Stimulated activated CD8-positive, alpha-beta memory T cell treated with anti-CD3 and anti-CD28 coated beads, Interleukin-2, amount 100 ng/mL, for 1 hour (primary cell): ENCODE measurements at regions not wholly inside any gene's neighbourhood (a gene's known extent, or its start where the extent isn't known, plus 50 kb on each side); places are given as distances from the start of the nearest gene placed in this dataset.

ENCODE experiments used
- DNase-seq, 2 donors: peaks; one replicate each; pipeline ENCODE4 v3.0.0-alpha.2; 2020; ENCODE audit warnings: low read depth in 2 of 2

- DNase-seq = no peak
These were observed 159.0 kb upstream of the MEF2C start for GRCh38 chr5:89041976-89042375.

DNA sequence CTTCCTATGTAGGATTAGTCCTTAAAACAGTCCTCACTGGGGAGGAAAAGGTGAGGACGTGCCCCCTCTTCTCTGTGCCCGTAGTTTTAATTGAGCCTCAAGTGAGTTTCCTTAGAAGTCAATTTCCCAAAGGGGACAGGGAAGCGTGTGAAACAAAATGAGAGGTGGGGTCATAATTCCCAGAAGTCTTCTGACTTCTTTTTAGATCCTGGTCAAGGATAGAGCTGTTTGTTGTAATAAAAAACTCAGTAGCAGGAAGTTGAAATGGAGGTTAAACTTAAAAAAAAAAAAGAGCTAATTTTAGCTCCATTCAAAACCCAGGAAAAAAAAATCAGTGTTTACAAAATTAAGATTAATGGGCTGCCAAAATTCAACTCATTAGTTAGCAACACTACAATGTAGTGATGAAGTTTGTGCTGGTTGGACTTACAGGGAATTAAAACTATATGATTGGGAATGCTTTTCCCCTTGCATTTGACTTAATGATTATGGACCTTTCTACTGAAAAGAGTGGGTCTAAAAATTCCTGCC, 158.3 kb upstream of the MEF2C start:
- no peak for DNase-seq

GRCh38 chr5:89036704-89037489, 153.9 kb upstream of the MEF2C start:
- no peak for DNase-seq

- no peak for DNase-seq
These were observed 153.2 kb upstream of the MEF2C start for GRCh38 chr5:89036166-89036565.

GRCh38 chr5:89034588-89034987, 151.6 kb upstream of the MEF2C start:
- no peak for DNase-seq

DNA sequence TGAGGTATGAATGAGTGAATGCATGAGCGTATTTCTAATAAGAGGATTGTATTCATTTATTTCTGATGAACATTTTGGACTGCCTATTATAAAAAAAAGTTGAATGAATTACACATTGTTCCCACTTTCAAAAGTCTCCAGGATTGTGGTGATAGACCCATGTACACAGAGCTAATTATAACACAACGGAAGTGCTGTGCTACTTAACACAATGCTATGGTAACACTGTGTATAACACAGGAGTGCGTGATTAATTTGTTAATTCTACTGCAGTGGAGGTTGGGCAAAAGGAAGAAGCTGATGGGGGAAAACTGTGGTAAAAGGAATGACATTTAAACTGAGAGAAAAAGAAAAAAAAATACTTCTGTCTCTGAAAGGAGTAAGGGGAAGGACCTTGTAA, 147.8 kb upstream of the MEF2C start:
- no peak for DNase-seq

DNA sequence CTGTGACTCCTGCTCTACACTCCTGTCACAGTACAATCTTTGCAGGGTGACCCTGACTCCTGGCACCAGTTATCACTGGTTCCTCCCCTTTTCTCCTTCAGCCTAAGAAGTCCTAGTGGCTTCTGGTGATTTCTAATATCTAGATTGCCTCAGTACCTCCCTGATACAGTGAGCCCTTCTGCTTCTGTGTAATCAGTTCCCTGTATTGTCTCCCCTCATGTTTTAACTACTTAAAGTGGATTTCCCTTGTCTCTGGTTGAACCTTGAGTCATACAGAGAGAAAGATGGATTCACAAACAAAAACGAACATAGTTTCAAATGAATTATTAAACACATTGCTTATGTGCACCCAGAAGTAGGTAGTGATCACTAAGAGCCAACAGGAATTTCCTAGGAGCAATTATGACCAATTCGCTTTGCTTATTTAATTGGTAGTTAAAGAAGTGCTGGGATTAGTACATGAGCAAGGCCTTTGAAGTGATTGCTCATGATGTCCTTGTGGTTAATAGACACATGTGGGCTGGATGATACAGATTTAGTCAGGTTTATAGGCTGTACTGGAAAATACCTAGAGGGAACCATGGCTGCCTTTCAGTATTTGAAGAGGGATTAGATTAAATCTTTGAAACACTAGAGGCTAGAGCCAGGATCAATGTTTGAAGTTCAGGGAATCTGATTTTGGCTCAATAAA, 145.8 kb upstream of the MEF2C start:
- DNase-seq = no peak

DNA sequence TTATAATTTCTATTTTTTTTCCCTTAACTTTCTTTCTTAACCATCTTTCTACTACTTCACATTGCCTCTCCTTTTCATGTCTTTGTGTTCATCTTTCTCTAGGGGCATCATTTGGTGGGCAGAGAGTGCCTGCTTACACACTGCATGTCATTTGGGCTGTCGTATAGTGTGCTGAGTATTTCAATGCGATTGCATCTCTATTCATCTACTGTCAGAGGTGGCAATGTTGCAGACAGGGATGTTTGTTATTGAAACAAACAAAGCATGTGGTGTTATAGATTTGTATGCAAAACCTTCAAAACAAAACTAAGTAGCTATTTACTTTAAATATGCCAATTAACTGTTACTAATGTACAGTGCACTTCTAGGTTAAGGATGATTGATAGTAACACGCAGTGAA, 141.1 kb upstream of the MEF2C start:
- no peak for DNase-seq

- DNase-seq = no peak
These were observed 138.1 kb upstream of the MEF2C start for GRCh38 chr5:89020926-89021610.

GRCh38 chr5:89016741-89017303, 133.8 kb upstream of the MEF2C start:
- no peak for DNase-seq

DNA sequence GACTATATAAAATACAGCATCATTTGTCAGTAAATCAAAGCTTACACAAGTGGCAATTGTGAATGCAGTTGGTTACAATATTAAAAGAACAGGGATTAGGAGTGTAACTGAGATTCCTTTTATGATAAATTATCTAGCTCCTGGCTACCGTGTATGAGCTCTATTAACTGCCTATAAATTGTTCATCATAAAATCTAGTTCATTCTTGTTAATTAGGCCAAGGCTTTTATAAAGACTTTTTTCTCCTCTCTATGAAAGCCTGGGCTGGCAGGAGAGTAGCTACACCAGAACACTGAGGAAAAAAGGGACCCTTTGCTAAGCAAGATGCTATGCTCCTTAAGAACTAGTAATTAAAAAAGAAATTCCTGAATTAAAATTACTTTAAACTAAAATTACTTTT, 132.4 kb upstream of the MEF2C start:
- DNase-seq = no peak

DNA sequence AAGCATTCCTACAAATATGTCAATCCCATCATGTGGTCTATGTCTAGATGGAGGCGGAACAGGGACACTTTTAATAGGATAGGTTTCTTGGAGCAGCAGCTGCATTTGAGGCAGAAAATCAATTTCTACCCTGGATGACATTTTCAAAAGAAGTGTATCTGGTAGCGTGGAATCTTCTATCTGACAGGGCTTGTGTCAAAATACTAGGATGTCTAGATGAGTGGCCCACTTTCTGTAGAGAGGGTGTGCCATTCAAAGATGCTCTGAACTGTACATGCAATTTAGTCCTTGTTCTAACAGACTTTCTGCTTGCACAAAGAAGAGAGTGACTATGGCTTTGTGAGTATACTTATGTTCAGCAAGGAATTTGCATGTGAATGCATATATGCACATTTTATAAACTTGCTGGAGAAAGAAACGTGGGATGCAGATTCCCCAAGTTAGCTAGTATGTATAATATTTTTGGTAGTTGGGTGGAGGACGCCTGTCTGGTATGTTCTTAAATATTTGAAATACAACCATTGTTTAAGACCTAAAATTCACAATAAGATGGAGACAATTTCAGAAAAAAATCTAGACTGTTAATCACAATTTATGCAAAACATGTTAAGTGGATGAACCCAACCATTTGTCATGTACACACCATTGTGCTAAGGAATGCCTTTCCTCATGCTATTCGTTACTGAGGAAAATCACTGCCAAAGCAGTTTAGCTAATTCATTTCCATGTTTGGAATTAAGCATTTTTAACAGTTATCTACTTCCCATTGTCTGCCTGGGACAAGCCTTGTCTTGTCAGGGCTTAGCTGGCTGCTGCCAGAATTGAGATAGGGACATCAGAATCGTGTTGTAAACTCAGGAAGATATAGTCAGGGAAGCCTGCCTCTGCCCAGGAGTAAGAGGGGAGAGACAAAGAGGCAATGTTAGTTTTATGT, 129.1 kb upstream of the MEF2C start:
- DNase-seq = no peak

DNA sequence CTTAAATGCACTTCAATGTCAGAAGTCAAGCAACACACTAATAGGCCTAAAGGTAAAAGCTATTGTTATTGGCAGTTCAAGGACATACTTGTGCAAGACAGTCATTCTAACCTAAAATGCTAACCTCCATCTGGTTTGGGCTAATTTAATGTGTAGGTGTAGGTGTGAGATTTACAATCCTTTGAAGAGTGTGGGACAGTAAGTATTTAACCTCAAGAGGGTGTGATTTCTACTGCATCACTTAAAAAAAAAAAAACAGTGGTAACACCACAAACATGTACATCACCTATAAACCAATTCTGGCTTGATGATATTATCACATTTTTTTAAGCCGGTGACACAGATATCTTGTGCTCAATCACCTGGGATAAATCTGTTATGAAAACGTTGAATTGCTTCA, 127.5 kb upstream of the MEF2C start:
- no peak for DNase-seq

DNA sequence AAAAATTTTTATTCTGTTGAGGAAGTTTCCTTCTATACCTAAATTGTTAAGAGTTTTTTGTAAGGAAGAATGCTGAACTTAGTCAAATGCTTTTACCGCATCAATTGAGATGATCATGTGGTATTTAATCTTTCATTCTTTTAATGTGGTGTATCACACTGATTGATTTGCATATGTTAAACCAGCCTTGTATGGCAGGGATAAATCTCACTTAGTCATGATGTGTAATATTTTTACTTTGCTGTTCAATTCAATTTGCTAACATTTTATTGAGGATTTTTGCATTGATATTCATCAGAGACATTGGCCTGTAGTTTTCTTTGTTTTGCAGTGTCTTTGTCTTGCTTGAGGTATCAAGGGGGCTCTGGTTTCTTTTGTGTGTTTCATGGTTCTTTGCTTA, 125.3 kb upstream of the MEF2C start:
- DNase-seq = no peak

DNA sequence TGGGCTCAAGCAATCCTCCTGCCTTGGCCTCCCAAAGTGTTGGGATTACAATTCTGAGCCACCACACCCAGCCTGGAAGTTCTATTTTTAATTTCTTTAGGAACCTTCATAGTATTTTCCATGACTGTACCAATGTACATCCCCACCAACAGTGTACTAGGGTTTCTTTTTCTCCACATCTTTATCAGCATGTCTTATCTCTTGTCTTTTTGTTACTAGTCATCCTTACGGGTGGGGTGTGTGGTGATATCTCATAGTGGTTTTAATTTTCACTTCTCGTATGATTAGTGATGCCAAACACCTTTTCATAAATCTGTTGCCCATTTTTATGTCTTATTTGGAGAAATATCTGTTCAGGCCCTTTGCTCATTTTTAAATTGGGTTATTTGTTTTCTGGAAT, 123.0 kb upstream of the MEF2C start:
- no peak for DNase-seq

GRCh38 chr5:89004379-89004778, 121.4 kb upstream of the MEF2C start:
- no peak for DNase-seq

GRCh38 chr5:89003563-89004036, 120.6 kb upstream of the MEF2C start:
- DNase-seq = no peak

DNA sequence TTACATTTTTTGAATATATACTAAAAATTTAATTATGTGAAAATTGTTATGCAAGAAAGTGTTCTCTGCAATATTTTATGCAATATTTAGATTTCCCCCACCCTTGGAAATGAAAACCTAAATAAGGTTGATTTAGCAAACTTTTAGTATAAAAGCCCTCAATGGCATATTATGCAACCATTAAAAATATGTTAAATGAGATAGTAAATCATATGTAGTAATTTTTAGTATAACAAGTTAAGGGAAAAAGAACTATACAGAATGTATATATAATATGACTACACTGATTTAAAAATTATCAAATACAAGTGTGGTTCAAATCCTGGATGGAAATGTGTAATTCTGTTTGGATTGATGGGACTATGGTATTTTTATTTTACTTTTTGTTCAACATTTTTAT, 116.9 kb upstream of the MEF2C start:
- no peak for DNase-seq

- no peak for DNase-seq
These were observed 115.0 kb upstream of the MEF2C start for GRCh38 chr5:88997937-88998336.

DNA sequence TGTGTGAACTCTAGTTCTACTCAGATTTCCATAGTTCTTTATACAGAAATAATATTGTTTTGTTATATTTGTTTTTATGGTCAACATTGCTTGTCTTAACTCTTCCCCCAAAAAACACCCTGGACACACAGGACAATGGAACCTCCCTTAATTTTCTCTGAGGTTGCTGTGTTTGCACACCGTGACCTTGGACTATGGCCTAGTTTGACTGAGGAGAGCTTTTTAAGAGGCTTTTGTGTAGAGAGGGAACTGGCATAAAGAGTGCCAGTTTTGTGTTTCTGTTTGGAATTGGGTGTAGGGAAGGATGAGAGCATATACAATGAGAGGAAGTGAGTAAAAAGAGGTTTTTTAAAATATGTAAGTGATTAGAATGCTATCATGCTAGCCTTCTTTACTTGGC, 101.1 kb upstream of the MEF2C start:
- DNase-seq = no peak

DNA sequence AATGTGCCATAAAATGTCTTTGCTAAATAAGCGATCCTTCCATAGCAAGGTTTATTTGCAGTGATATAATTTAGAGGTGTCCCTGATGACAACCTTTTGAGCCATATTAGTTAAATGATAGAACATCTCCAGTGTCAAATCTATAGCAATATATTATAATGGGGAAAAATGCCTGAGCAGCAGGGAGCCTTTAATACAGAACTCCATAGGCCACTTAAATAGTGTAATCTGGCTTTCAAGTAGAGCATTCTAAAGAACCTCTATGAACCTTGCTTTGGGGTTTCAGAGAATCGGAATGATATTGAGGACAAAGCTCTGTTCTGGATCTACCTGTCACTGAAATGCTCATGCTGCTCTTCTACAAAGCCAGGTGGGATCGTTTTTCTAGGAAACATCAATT, 96.7 kb upstream of the MEF2C start:
- no peak for DNase-seq
